Sigmoid colon (tissue), 6 donors: ENCODE measurements at regions not wholly inside any gene's neighbourhood (a gene's known extent, or its start where the extent isn't known, plus 50 kb on each side); places are given as distances from the start of the nearest gene placed in this dataset.

Source experiments
- DNase-seq: peaks from one replicate; pipeline ENCODE4 v3.0.0-alpha.2; 2019
- H3K27ac ChIP-seq, 4 donors: fragments of 200-600 bp; sonication (generic); one replicate each; pipeline ENCODE4 v1.5.1; 2016 to 2019; ENCODE audit warnings: mild to moderate bottlenecking in 1 of 4
- H3K27me3 ChIP-seq, 3 donors: fragments of 200-600 bp; sonication (generic); one replicate each; pipeline ENCODE4 v1.5.1; 2019; ENCODE audit warnings: mild to moderate bottlenecking in 1 of 3
- H3K36me3 ChIP-seq, 4 donors: fragments of 200-600 bp; sonication (generic); one replicate each; pipeline ENCODE4 v1.5.1; 2016 to 2019
- H3K4me1 ChIP-seq, 4 donors: fragments of 200-600 bp; sonication (generic); one replicate each; pipeline ENCODE4 v1.5.1; 2017 to 2019
- H3K4me3 ChIP-seq, 4 donors: fragments of 200-600 bp; sonication (generic); one replicate each; pipeline ENCODE4 v1.5.1; 2017 to 2019; ENCODE audit warnings: mild to moderate bottlenecking in 2 of 4, moderate library complexity in 1 of 4
- H3K9me3 ChIP-seq, 4 donors: fragments of 200-600 bp in 3 of 4; sonication (generic) in 3 of 4; one replicate each; pipeline versions ENCODE4 v1.5.1 to v1.6.1; 2013 to 2019
- EP300 ChIP-seq, 4 donors: sonication (generic); formaldehyde crosslinking; IDR thresholded peaks; one replicate each; pipeline ENCODE4 v1.6.1; 2017; ENCODE audit warnings: antibody characterized with exemption in 4 of 4
- POLR2A ChIP-seq, 2 donors: fragments of 450-650 bp; IDR thresholded peaks; one replicate each; pipeline ENCODE4 v1.6.1; 2016; ENCODE audit warnings: antibody characterized with exemption in 2 of 2, mild to moderate bottlenecking in 2 of 2, moderate library complexity in 2 of 2
- POLR2AphosphoS5 ChIP-seq, 4 donors: sonication (generic); formaldehyde crosslinking; IDR thresholded peaks; one replicate each; pipeline ENCODE4 v1.6.1; 2017; ENCODE audit warnings: antibody characterized with exemption in 4 of 4
- WGBS, 2 donors: extraction: QIAGEN DNeasy Blood & Tissue Kit; methylation state at CpG; one replicate each; pipeline ENCODE4 v1.1.7; 2013; 5-methylcytosine and 5-hydroxymethylcytosine counted together
- intact Hi-C: fragments of 100-400 bp; cut with DNase I; formaldehyde crosslinking; loops from one replicate; pipeline ENCODE4 v1.15.1; 2023
- TF ChIP-seq, protein P1 (sequence below), 4 experiments: fragments of 450-650 bp in 3 of 4; fragments of 200-600 bp in 1 of 4; IDR thresholded peaks; one replicate each; pipeline ENCODE4 v1.5.1; 2016 to 2019; ENCODE audit warnings: antibody characterized with exemption in 4 of 4, mild to moderate bottlenecking in 3 of 4, moderate library complexity in 2 of 4
- donor health status: healthy with polysubstance abuse.
- donor health status: healthy.

DNA sequence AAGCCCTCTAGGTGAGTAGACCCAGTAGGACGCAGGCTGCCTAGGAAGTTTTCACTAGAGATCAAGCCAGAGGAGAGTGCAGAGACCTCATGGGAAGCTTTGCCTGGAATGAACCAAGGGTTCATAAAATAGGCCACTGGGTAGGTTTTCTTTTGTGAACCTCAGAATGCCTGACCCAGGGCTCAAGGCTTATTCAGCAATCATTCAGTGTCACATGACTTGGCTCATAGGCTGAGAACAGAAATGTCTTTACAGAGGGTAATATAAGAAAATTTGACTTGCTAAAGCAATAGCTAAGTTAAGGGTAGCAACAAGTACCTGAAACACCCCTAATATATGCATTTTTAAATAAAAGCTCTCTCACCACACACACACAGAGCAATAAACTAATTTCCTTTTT lies 132.6 kb downstream of the RAB38 start:
- Histone ChIP-seq H3K9me3 (no peaks in the 10 kb centered on the region), H3K27me3 (no peaks in the 10 kb centered on the region), H3K27ac (no peak overlapping the region), H3K4me3 (no peak overlapping the region), H3K36me3 (no peaks in the 10 kb centered on the region), H3K4me1 (no peaks in the 10 kb centered on the region)
- DNase-seq, result no peak
- intact Hi-C loops, result no loop called here
- WGBS, 2 donors, result 66 to 94% methylated on average over 1 of the region's 1 CpG
- TF ChIP-seq, protein P1, sequence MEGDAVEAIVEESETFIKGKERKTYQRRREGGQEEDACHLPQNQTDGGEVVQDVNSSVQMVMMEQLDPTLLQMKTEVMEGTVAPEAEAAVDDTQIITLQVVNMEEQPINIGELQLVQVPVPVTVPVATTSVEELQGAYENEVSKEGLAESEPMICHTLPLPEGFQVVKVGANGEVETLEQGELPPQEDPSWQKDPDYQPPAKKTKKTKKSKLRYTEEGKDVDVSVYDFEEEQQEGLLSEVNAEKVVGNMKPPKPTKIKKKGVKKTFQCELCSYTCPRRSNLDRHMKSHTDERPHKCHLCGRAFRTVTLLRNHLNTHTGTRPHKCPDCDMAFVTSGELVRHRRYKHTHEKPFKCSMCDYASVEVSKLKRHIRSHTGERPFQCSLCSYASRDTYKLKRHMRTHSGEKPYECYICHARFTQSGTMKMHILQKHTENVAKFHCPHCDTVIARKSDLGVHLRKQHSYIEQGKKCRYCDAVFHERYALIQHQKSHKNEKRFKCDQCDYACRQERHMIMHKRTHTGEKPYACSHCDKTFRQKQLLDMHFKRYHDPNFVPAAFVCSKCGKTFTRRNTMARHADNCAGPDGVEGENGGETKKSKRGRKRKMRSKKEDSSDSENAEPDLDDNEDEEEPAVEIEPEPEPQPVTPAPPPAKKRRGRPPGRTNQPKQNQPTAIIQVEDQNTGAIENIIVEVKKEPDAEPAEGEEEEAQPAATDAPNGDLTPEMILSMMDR (IDR thresholded peaks at IDR 0.05), result no peak
- TF ChIP-seq POLR2A (IDR thresholded peaks at IDR 0.05) (no peak), EP300 (IDR thresholded peaks at IDR 0.05) (no peak), POLR2AphosphoS5 (IDR thresholded peaks at IDR 0.05) (no peak)

DNA sequence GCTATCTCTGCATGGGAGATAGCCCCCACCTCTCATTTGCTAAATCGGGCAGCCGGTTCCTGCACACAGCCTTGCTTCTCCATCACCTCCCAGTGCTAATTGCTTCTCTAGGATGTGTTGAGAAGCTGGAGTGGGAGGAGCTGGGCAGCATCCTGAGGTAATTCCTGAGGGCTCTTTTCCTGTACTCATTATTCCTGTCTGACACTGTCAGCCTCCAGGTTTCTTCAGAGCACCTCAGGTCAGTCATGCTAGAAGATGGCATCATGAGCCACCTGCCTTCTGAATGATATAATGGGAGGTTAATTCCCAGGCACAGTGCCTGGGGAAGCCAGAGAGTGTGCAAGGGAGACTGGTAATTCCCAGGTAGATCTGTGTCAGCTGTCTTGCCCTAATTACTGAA lies 133.0 kb downstream of the RAB38 start:
- Histone ChIP-seq H3K36me3 (no peaks in the 10 kb centered on the region), H3K27me3 (no peaks in the 10 kb centered on the region), H3K4me1 (peaks cover 0 to 4% (median 0%) of the 10 kb centered on the region in 4 donors), H3K9me3 (no peaks in the 10 kb centered on the region), H3K4me3 (no peak overlapping the region), H3K27ac (no peak overlapping the region)
- 86 to 98% methylated on average over 2 of the region's 2 CpGs for WGBS, 2 donors
- no peak for DNase-seq
- TF ChIP-seq POLR2AphosphoS5 (IDR thresholded peaks at IDR 0.05), result no peak
- TF ChIP-seq POLR2A (IDR thresholded peaks at IDR 0.05), result no peak
- TF ChIP-seq, protein P1 (IDR thresholded peaks at IDR 0.05), result no peak
- no peak for TF ChIP-seq EP300 (IDR thresholded peaks at IDR 0.05)
- intact Hi-C loops, result no loop called here

DNA sequence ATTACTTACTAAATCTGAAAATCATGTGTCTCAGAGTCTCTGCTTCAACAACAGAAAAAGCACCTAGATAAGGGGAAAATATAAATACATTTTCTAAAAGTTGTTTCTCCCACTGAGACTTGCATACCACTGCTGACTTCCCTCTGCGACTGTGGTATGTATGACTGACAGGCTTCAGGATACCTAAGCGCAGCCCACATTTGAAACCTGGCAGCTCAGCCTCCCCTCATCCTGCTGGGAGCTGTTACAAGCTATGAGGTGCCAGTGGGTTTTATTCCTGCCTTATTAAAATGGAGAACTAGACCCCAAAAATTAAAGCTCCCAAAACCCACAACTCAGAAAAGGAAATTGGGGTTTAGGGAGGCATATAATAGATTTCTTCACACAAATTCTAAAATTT lies 133.6 kb downstream of the RAB38 start:
- TF ChIP-seq EP300 (IDR thresholded peaks at IDR 0.05), result no peak
- TF ChIP-seq POLR2AphosphoS5 (IDR thresholded peaks at IDR 0.05), result no peak
- TF ChIP-seq POLR2A (IDR thresholded peaks at IDR 0.05), result no peak
- TF ChIP-seq, protein P1 (IDR thresholded peaks at IDR 0.05), result no peak
- H3K4me1 ChIP-seq, result peaks cover 0 to 4% (median 0%) of the 10 kb centered on the region in 4 donors
- H3K4me3 ChIP-seq, result no peak overlapping the region
- H3K36me3 ChIP-seq, result no peaks in the 10 kb centered on the region
- no peaks in the 10 kb centered on the region for H3K27me3 ChIP-seq
- no peak overlapping the region for H3K27ac ChIP-seq
- no peak for DNase-seq
- 72 to 97% methylated on average over 2 of the region's 2 CpGs for WGBS, 2 donors
- intact Hi-C loops, result no loop called here
- H3K9me3 ChIP-seq, result no peaks in the 10 kb centered on the region

DNA sequence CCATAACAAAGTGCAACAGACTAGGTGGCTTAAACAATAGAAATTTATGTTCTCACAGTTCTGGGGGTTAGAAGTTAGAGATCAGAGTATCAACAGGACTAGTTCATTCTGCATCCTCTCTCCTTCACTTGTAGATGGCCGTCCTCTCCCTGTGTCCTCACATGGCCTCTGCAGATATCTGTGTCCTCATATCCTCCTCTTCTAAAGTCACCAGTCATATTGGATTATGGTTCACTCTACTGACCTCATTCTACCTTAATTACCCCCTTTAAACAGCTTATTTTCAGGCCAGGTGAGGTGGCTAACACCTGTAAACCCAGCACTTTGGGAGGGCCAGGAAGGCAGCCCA lies 135.1 kb downstream of the RAB38 start:
- H3K4me1 ChIP-seq, result peaks cover 0 to 4% (median 0%) of the 10 kb centered on the region in 4 donors
- no peaks in the 10 kb centered on the region for H3K9me3 ChIP-seq
- no peak overlapping the region for H3K27ac ChIP-seq
- no peak for DNase-seq
- no peaks in the 10 kb centered on the region for H3K36me3 ChIP-seq
- WGBS, 2 donors, result 76 to 88% methylated on average over 1 of the region's 1 CpG
- TF ChIP-seq POLR2AphosphoS5 (IDR thresholded peaks at IDR 0.05), result no peak
- TF ChIP-seq, protein P1 (IDR thresholded peaks at IDR 0.05), result no peak
- no peak for TF ChIP-seq EP300 (IDR thresholded peaks at IDR 0.05)
- no peak for TF ChIP-seq POLR2A (IDR thresholded peaks at IDR 0.05)
- intact Hi-C loops, result no loop called here
- H3K27me3 ChIP-seq, result no peaks in the 10 kb centered on the region
- H3K4me3 ChIP-seq, result no peak overlapping the region

DNA sequence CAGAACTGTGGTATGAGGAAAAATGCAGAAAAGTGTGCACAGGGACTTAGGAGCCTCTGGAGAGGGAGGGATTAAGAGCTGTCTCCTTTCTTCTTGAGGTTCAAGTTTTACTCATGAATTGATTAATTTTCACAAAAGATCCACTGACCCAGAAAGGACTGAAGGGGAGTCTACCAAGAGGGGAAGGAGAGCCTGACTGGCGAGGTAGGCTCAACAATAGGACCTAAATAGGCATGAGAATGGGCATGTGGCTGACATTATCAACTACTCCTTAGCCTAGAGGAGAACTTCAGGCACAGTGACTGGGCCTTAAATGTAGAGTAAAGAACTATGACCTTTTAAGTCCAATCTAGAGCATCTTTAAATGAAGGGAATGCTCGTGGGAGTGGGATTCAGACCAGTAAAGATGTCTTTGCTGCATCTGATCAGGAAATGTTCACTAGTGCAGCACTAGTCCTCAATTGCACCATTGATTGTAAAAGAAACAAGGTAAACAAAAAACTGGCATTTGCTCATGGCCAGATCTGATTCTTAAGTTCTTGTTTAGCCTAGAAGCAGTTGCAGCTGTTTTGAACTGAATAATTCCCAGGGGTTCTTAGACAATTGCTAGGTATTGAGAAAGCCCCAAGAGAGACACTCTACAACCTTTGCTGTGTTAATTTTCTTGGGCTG lies 135.6 kb downstream of the RAB38 start:
- no peak overlapping the region for H3K27ac ChIP-seq
- no peak for DNase-seq
- TF ChIP-seq EP300 (IDR thresholded peaks at IDR 0.05) (no peak), POLR2A (IDR thresholded peaks at IDR 0.05) (no peak), POLR2AphosphoS5 (IDR thresholded peaks at IDR 0.05) (no peak)
- TF ChIP-seq, protein P1 (IDR thresholded peaks at IDR 0.05), result no peak
- peaks cover 0 to 4% (median 0%) of the 10 kb centered on the region in 4 donors for H3K4me1 ChIP-seq
- H3K4me3 ChIP-seq, result no peak overlapping the region
- H3K36me3 ChIP-seq, result no peaks in the 10 kb centered on the region
- no peaks in the 10 kb centered on the region for H3K27me3 ChIP-seq
- intact Hi-C loops, result no loop called here
- H3K9me3 ChIP-seq, result no peaks in the 10 kb centered on the region
- WGBS, 2 donors, result 58 to 77% methylated on average over 2 of the region's 2 CpGs
